ENCODE measurements at regions not wholly inside any gene's neighbourhood (a gene's known extent, or its start where the extent isn't known, plus 50 kb on each side); places are given as distances from the start of the nearest gene placed in this dataset.
"Not testable (repeated sequence)": the region's sequence is repeated elsewhere in the genome, so short reads cannot be mapped to it uniquely, and the experiment has no call there.

GRCh38 chr4:12926189-12927066 is 557.7 kb downstream of the RAB28 start:
- DNase-seq = no peak

- no peak for DNase-seq
These were observed 559.3 kb downstream of the RAB28 start for GRCh38 chr4:12924728-12925320.

- DNase-seq = no peak
These were observed 559.9 kb downstream of the RAB28 start for GRCh38 chr4:12924253-12924652.

- no peak for DNase-seq
These were observed 571.2 kb downstream of the RAB28 start for GRCh38 chr4:12912896-12913418.

- DNase-seq = no peak
These were observed 572.3 kb downstream of the RAB28 start for GRCh38 chr4:12911750-12912358.

- not testable (repeated sequence) for DNase-seq
These were observed 580.5 kb downstream of the RAB28 start for GRCh38 chr4:12903640-12904039.

GRCh38 chr4:12902735-12903134 is 581.4 kb downstream of the RAB28 start:
- no peak for DNase-seq

GRCh38 chr4:12897954-12898353 is 586.2 kb downstream of the RAB28 start:
- no peak for DNase-seq

GRCh38 chr4:12894062-12894461 is 590.1 kb downstream of the RAB28 start:
- no peak for DNase-seq

- no peak for DNase-seq
These were observed 595.1 kb downstream of the RAB28 start for GRCh38 chr4:12889054-12889453.

GRCh38 chr4:12884846-12885796 is 599.0 kb downstream of the RAB28 start:
- DNase-seq = no peak

- no peak for DNase-seq
These were observed 602.1 kb downstream of the RAB28 start for GRCh38 chr4:12881945-12882584.

GRCh38 chr4:12880844-12881243 is 603.3 kb downstream of the RAB28 start:
- DNase-seq = no peak

- no peak for DNase-seq
These were observed 604.6 kb downstream of the RAB28 start for GRCh38 chr4:12879496-12879895.

GRCh38 chr4:12875640-12876243 is 608.4 kb downstream of the RAB28 start:
- DNase-seq = no peak

- no peak for DNase-seq
These were observed 610.8 kb downstream of the RAB28 start for GRCh38 chr4:12873351-12873750.

GRCh38 chr4:12861422-12861821 is 622.7 kb downstream of the RAB28 start:
- DNase-seq = no peak

GRCh38 chr4:12852338-12853307 is 631.5 kb downstream of the RAB28 start:
- DNase-seq = peak; percentile 56

GRCh38 chr4:12846368-12846767 is 637.8 kb downstream of the RAB28 start:
- DNase-seq = no peak

GRCh38 chr4:12844141-12844540 is 640.0 kb downstream of the RAB28 start:
- DNase-seq = no peak
